AG04449 (cell line): ENCODE measurements at regions not wholly inside any gene's neighbourhood (a gene's known extent, or its start where the extent isn't known, plus 50 kb on each side); places are given as distances from the start of the nearest gene placed in this dataset.
"Not testable (repeated sequence)": the region's sequence is repeated elsewhere in the genome, so short reads cannot be mapped to it uniquely, and the experiment has no call there.

Experiments used
- CTCF ChIA-PET: fragments of 350-600 bp; formaldehyde crosslinking; extraction: SDS; loops from one replicate; lab custom pipeline; 2021; ENCODE audit warnings: antibody characterized with exemption; lab: Yijun Ruan, JAX
- POLR2A ChIA-PET: fragments of 400-600, 350-600 bp; formaldehyde crosslinking; extraction: SDS; loops from one replicate; lab custom pipeline; 2020; ENCODE audit warnings: antibody characterized with exemption, inconsistent platforms; lab: Yijun Ruan, JAX
- DNase-seq: peaks from one replicate; pipeline ENCODE4 v3.0.0-alpha.2; 2010; ENCODE audit warnings: low read depth, low spot score
- H3K4me3 ChIP-seq: 2 replicates; pipeline ENCODE4 v1.5.1; 2011; ENCODE audit warnings: low read depth, mild to moderate bottlenecking, control low read depth, low read length
- CTCF ChIP-seq: IDR thresholded peaks from one replicate; pipeline ENCODE4 v1.5.1; 2011; ENCODE audit warnings: mild to moderate bottlenecking, moderate library complexity, low read length, control low read depth, inconsistent platforms; ENCODE audit not compliant: insufficient read depth; ENCODE audit errors: missing control alignments

- POLR2A ChIA-PET, result not testable (repeated sequence)
These were observed 86.8 kb downstream of the FAM72B start for GRCh38 chr1:121097127-121097866.

GRCh38 chr1:121097867-121098215, 86.3 kb downstream of the FAM72B start:
- POLR2A ChIA-PET, CTCF ChIA-PET, DNase-seq, H3K4me3 ChIP-seq: not testable (repeated sequence)

More at GRCh38 chr1:121097127-121097866, 86.8 kb downstream of the FAM72B start:
- DNase-seq, CTCF ChIA-PET: not testable (repeated sequence)
- TF ChIP-seq CTCF, result peak; percentile 65
- H3K4me3 ChIP-seq, result peak overlapping the region; percentile 20; the same call in 1 of the 2 replicates

- POLR2A ChIA-PET, DNase-seq, CTCF ChIA-PET, H3K4me3 ChIP-seq: not testable (repeated sequence)
These were observed 75.1 kb downstream of the FAM72B start for GRCh38 chr1:121109025-121109424.

GRCh38 chr1:121116522-121117297, 67.4 kb downstream of the FAM72B start:
- peak overlapping the region; percentile 42 for H3K4me3 ChIP-seq
- POLR2A ChIA-PET, DNase-seq, CTCF ChIA-PET: not testable (repeated sequence)

- DNase-seq, POLR2A ChIA-PET, CTCF ChIA-PET: not testable (repeated sequence)
- peak overlapping the region; percentile 42 for H3K4me3 ChIP-seq
These were observed 66.9 kb downstream of the FAM72B start for GRCh38 chr1:121117298-121117611.

GRCh38 chr1:121117622-121118479, 66.3 kb downstream of the FAM72B start:
- CTCF ChIA-PET, DNase-seq, POLR2A ChIA-PET: not testable (repeated sequence)
- H3K4me3 ChIP-seq, result peak overlapping the region; percentile 52
